Gastroesophageal sphincter (tissue), 3 donors: ENCODE measurements at regions not wholly inside any gene's neighbourhood (a gene's known extent, or its start where the extent isn't known, plus 50 kb on each side); places are given as distances from the start of the nearest gene placed in this dataset.

Experiments
- EP300 ChIP-seq: sonication (generic); formaldehyde crosslinking; IDR thresholded peaks from one replicate; pipeline ENCODE4 v1.6.1; 2017; ENCODE audit warnings: antibody characterized with exemption, mild to moderate bottlenecking
- POLR2A ChIP-seq, 2 donors: fragments of 450-650 bp; IDR thresholded peaks; one replicate each; pipeline ENCODE4 v1.6.1; 2017; ENCODE audit warnings: antibody characterized with exemption in 2 of 2, mild to moderate bottlenecking in 2 of 2, moderate library complexity in 1 of 2
- TF ChIP-seq, protein P1 (sequence below), 4 experiments: fragments of 200-600 bp in 2 of 4; fragments of 450-650 bp in 2 of 4; sonication (generic) in 1 of 4; IDR thresholded peaks; one replicate each; pipeline ENCODE4 v1.5.1; 2017 to 2019; ENCODE audit warnings: antibody characterized with exemption in 4 of 4, mild to moderate bottlenecking in 2 of 4, moderate library complexity in 2 of 4

DNA sequence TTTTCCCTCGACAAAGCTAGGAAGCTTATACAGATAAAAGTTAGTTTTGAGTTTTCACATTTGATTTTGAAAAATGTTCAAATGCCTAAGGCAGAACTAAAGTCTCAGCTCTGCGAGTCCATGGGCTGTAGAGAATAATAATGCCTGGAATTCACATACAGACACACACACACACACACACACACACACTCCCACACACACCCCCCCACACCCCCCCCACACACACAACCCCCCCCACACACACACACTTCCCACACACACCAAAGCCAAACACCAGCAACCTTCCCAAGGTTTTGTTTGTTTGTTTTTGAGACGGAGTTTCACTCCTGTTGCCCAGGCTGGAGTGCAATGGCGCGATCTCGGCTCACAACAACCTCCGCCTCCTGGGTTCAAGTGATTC, 62.8 kb upstream of the EIF5 start:
- TF ChIP-seq, protein P1, sequence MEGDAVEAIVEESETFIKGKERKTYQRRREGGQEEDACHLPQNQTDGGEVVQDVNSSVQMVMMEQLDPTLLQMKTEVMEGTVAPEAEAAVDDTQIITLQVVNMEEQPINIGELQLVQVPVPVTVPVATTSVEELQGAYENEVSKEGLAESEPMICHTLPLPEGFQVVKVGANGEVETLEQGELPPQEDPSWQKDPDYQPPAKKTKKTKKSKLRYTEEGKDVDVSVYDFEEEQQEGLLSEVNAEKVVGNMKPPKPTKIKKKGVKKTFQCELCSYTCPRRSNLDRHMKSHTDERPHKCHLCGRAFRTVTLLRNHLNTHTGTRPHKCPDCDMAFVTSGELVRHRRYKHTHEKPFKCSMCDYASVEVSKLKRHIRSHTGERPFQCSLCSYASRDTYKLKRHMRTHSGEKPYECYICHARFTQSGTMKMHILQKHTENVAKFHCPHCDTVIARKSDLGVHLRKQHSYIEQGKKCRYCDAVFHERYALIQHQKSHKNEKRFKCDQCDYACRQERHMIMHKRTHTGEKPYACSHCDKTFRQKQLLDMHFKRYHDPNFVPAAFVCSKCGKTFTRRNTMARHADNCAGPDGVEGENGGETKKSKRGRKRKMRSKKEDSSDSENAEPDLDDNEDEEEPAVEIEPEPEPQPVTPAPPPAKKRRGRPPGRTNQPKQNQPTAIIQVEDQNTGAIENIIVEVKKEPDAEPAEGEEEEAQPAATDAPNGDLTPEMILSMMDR (IDR thresholded peaks at IDR 0.05), result no peak
- TF ChIP-seq POLR2A (IDR thresholded peaks at IDR 0.05) (no peak), EP300 (no peak)
